ENCODE measurements at regions not wholly inside any gene's neighbourhood (a gene's known extent, or its start where the extent isn't known, plus 50 kb on each side); places are given as distances from the start of the nearest gene placed in this dataset.
"Not testable (repeated sequence)": the region's sequence is repeated elsewhere in the genome, so short reads cannot be mapped to it uniquely, and the experiment has no call there.

GRCh38 chr7:36038063-36038721 is 114.9 kb upstream of the EEPD1 start:
- DNase-seq (ENCODE audit: low spot score) = no peak

GRCh38 chr7:36039243-36039642 is 113.8 kb upstream of the EEPD1 start:
- no peak for DNase-seq (ENCODE audit: low spot score)

- DNase-seq (ENCODE audit: low spot score) = no peak
These were observed 113.4 kb upstream of the EEPD1 start for GRCh38 chr7:36039671-36040070.

GRCh38 chr7:36040679-36041078 is 112.4 kb upstream of the EEPD1 start:
- no peak for DNase-seq (ENCODE audit: low spot score)

- DNase-seq (ENCODE audit: low spot score) = no peak
These were observed 108.8 kb upstream of the EEPD1 start for GRCh38 chr7:36044101-36044892.

- DNase-seq (ENCODE audit: low spot score) = no peak
These were observed 107.7 kb upstream of the EEPD1 start for GRCh38 chr7:36045326-36045725.

- no peak for DNase-seq (ENCODE audit: low spot score)
These were observed 107.2 kb upstream of the EEPD1 start for GRCh38 chr7:36045830-36046341.

- no peak for DNase-seq (ENCODE audit: low spot score)
These were observed 105.9 kb upstream of the EEPD1 start for GRCh38 chr7:36047091-36047658.

GRCh38 chr7:36048141-36048901 is 104.7 kb upstream of the EEPD1 start:
- no peak for DNase-seq (ENCODE audit: low spot score)

GRCh38 chr7:36048902-36049240 is 104.2 kb upstream of the EEPD1 start:
- DNase-seq (ENCODE audit: low spot score) = no peak

GRCh38 chr7:36051501-36051900 is 101.6 kb upstream of the EEPD1 start:
- no peak for DNase-seq (ENCODE audit: low spot score)

- no peak for DNase-seq (ENCODE audit: low spot score)
These were observed 99.5 kb upstream of the EEPD1 start for GRCh38 chr7:36053589-36053988.

GRCh38 chr7:36054637-36055036 is 98.4 kb upstream of the EEPD1 start:
- DNase-seq (ENCODE audit: low spot score) = no peak

GRCh38 chr7:36055207-36055606 is 97.8 kb upstream of the EEPD1 start:
- no peak for DNase-seq (ENCODE audit: low spot score)

GRCh38 chr7:36057323-36057722 is 95.7 kb upstream of the EEPD1 start:
- no peak for DNase-seq (ENCODE audit: low spot score)

GRCh38 chr7:36058020-36058592 is 94.9 kb upstream of the EEPD1 start:
- no peak for DNase-seq (ENCODE audit: low spot score)

- DNase-seq (ENCODE audit: low spot score) = not testable (repeated sequence)
These were observed 92.7 kb upstream of the EEPD1 start for GRCh38 chr7:36060388-36060787.

- no peak for DNase-seq (ENCODE audit: low spot score)
These were observed 90.8 kb upstream of the EEPD1 start for GRCh38 chr7:36062154-36062815.

GRCh38 chr7:36064676-36065075 is 88.4 kb upstream of the EEPD1 start:
- DNase-seq (ENCODE audit: low spot score) = no peak

- not testable (repeated sequence) for DNase-seq (ENCODE audit: low spot score)
These were observed 87.3 kb upstream of the EEPD1 start for GRCh38 chr7:36065563-36066342.

GRCh38 chr7:36066343-36066664 is 86.8 kb upstream of the EEPD1 start:
- DNase-seq (ENCODE audit: low spot score) = no peak

Measured in cerebellar cortex (tissue), 1 donor.